K562 (cell line): ENCODE measurements at regions not wholly inside any gene's neighbourhood (a gene's known extent, or its start where the extent isn't known, plus 50 kb on each side); places are given as distances from the start of the nearest gene placed in this dataset.
"Not testable (repeated sequence)": the region's sequence is repeated elsewhere in the genome, so short reads cannot be mapped to it uniquely, and the experiment has no call there.

Experiments
- ATAC-seq: fragments of 200-7000 bp; cut with Tn5 transposase; 3 replicates; pipeline ENCODE4 v1.9.1; 2020; ENCODE audit warnings: moderate library complexity
- BruUV-seq: library from RNA; stranded (reverse); fragments of 400-500 nt; replicated peaks from 2 replicates; lab custom pipeline; 2021; lab: Mats Ljungman, UMichigan
- CTCF ChIA-PET: fragments of 300-600 bp; formaldehyde crosslinking; extraction: SDS; loops from one replicate; lab custom pipeline; 2021; ENCODE audit warnings: low intra/inter-chr PET ratio; lab: Yijun Ruan, JAX
- POLR2A ChIA-PET: fragments of 300-600, 350-650 bp; sonication (Branson Sonifier 250); formaldehyde crosslinking; extraction: SDS; loops from one replicate; lab custom pipeline; 2021; ENCODE audit warnings: antibody characterized with exemption, inconsistent platforms; lab: Yijun Ruan, JAX
- DNase-seq, 4 experiments: peaks; one replicate each; pipeline versions ENCODE4 v3.0.0 to v3.0.0-alpha.2; 2011 to 2018; ENCODE audit warnings: low spot score in 3 of 4, mixed read lengths in 3 of 4; ENCODE audit errors: extremely low read depth in 1 of 4
- FAIRE-seq: peaks from 2 replicates; lab custom pipeline; 2011; peaks lifted over from hg19 to GRCh38; lab: Jason Lieb, UNC
- H2AFZ ChIP-seq: 2 replicates; pipeline ENCODE4 v1.6.0; 2011; ENCODE audit warnings: low read depth, low read length, control low read depth, inconsistent platforms
- H3K27ac ChIP-seq: fragments of 200-600 bp; 3 replicates; pipeline ENCODE4 v1.8.0; 2011; ENCODE audit warnings: low read depth, mild to moderate bottlenecking, control low read depth, inconsistent platforms, low read length, moderate library complexity, mixed read lengths; ENCODE audit errors: extremely low read depth
- H3K27me3 ChIP-seq, 2 experiments: fragments of 300-600 bp in 1 of 2; 2 replicates in 1 of 2; 3 replicates in 1 of 2; pipeline versions ENCODE4 v1.6.0 to v1.8.0; 2011; ENCODE audit warnings: inconsistent platforms in 2 of 2, low read length in 2 of 2, mild to moderate bottlenecking in 1 of 2, mixed read lengths in 1 of 2, moderate library complexity in 1 of 2; ENCODE audit not compliant: control insufficient read depth in 2 of 2, insufficient read depth in 2 of 2
- H3K36me3 ChIP-seq: fragments of 300-600 bp; 3 replicates; pipeline ENCODE4 v1.8.0; 2011; ENCODE audit warnings: mild to moderate bottlenecking, low read length, inconsistent platforms; ENCODE audit not compliant: control insufficient read depth, insufficient read depth
- H3K4me1 ChIP-seq, 2 experiments: fragments of 200-600 bp in 1 of 2; replicated peaks in 1 of 2; 2 replicates in 1 of 2; 3 replicates in 1 of 2; pipeline versions ENCODE4 v1.5.1 to v1.8.0; 2011; ENCODE audit warnings: inconsistent platforms in 2 of 2, low read length in 2 of 2, mild to moderate bottlenecking in 1 of 2, mixed read lengths in 1 of 2, moderate library complexity in 1 of 2; ENCODE audit not compliant: control insufficient read depth in 2 of 2, insufficient read depth in 2 of 2
- H3K4me2 ChIP-seq: 2 replicates; pipeline ENCODE4 v1.6.1; 2011; ENCODE audit warnings: low read length, control low read depth, inconsistent platforms, mixed read lengths; ENCODE audit not compliant: insufficient read depth
- H3K4me3 ChIP-seq: fragments of 200-600 bp; sonication (generic), shearing (Covaris generic); 2 replicates; pipeline ENCODE4 v1.5.1; 2016; ENCODE audit warnings: control low read depth, inconsistent platforms
- H3K79me2 ChIP-seq: fragments of 200-600 bp; 3 replicates; pipeline ENCODE4 v1.8.0; 2011; ENCODE audit warnings: low read length, inconsistent platforms; ENCODE audit not compliant: control insufficient read depth, insufficient read depth
- H3K9ac ChIP-seq, 2 experiments: 2 replicates each; pipeline versions ENCODE4 v1.6.0 to v1.6.1; 2011; ENCODE audit warnings: low read depth in 2 of 2, low read length in 2 of 2, control low read depth in 1 of 2, inconsistent platforms in 1 of 2, mild to moderate bottlenecking in 1 of 2, mixed read lengths in 1 of 2; ENCODE audit not compliant: insufficient read depth in 1 of 2
- H3K9me1 ChIP-seq: one replicate; pipeline ENCODE4 v1.6.0; 2011; ENCODE audit warnings: inconsistent platforms, mild to moderate bottlenecking, low read length, moderate library complexity; ENCODE audit not compliant: control insufficient read depth, insufficient read depth
- H3K9me3 ChIP-seq: replicated peaks from 2 replicates; pipeline ENCODE4 v1.5.1; 2011; ENCODE audit warnings: low read depth, low read length, inconsistent platforms; ENCODE audit not compliant: control insufficient read depth, insufficient read depth
- H4K20me1 ChIP-seq: replicated peaks from 2 replicates; pipeline ENCODE4 v1.6.1; 2011; ENCODE audit warnings: low read length, inconsistent platforms, mixed read lengths; ENCODE audit not compliant: control insufficient read depth, insufficient read depth
- CTBP1 ChIP-seq: fragments of 450-650 bp; IDR thresholded peaks from 2 replicates; pipeline ENCODE4 v1.6.1; 2016; ENCODE audit warnings: borderline replicate concordance
- KDM5B ChIP-seq: fragments of 200-600 bp; sonication (generic); IDR thresholded peaks from 2 replicates; pipeline ENCODE4 v1.6.1; 2012; ENCODE audit warnings: low read depth, mild to moderate bottlenecking, moderate library complexity, low read length, control low read depth, inconsistent platforms; ENCODE audit not compliant: insufficient replicate concordance
- L3MBTL2 ChIP-seq: fragments of 450-650 bp; IDR thresholded peaks from 2 replicates; pipeline ENCODE4 v1.6.1; 2016; ENCODE audit warnings: mild to moderate bottlenecking, moderate library complexity
- NRF1 ChIP-seq, 2 experiments: fragments of 450-650 bp; IDR thresholded peaks in 1 of 2; conservative IDR thresholded peaks in 1 of 2; 2 replicates each; pipeline ENCODE4 v1.6.1; 2014; ENCODE audit warnings: mild to moderate bottlenecking in 2 of 2
- PHF8 ChIP-seq: fragments of 200-600 bp; sonication (generic); IDR thresholded peaks from 2 replicates; pipeline ENCODE4 v1.6.1; 2012; ENCODE audit warnings: mixed run types, mild to moderate bottlenecking, inconsistent platforms, low read length, moderate library complexity, borderline replicate concordance
- POLR2G ChIP-seq: fragments of 200-400 bp; formaldehyde crosslinking; IDR thresholded peaks from 2 replicates; pipeline ENCODE4 v1.6.1; 2017; ENCODE audit warnings: low read depth, mild to moderate bottlenecking, antibody characterized with exemption, low read length, moderate library complexity
- RBFOX2 ChIP-seq: fragments of 200-400 bp; formaldehyde crosslinking; IDR thresholded peaks from 2 replicates; pipeline ENCODE4 v1.6.1; 2017; ENCODE audit warnings: low read depth, mild to moderate bottlenecking, low read length, moderate library complexity
- SAFB ChIP-seq: fragments of 200-400 bp; formaldehyde crosslinking; IDR thresholded peaks from 2 replicates; pipeline ENCODE4 v1.6.1; 2017; ENCODE audit warnings: low read depth, low read length, borderline replicate concordance
- ZNF143 ChIP-seq: sonication (generic); formaldehyde crosslinking; IDR thresholded peaks from 2 replicates; pipeline ENCODE4 v1.9.0; 2022; ENCODE audit warnings: mild to moderate bottlenecking, missing genetic modification reagents
- WGBS: fragments of 100-300 bp; shearing (Covaris generic); methylation state at CpG from one replicate; pipeline ENCODE4 v1.1.6; 2016; ENCODE audit warnings: low coverage, mixed read lengths; ENCODE audit not compliant: insufficient coverage; ENCODE audit errors: missing lambda C conversion rate; 5-methylcytosine and 5-hydroxymethylcytosine counted together
- in situ Hi-C: fragments of 300-500 bp; cut with MboI; formaldehyde crosslinking; loops from 4 replicates; pipeline ENCODE4 v1.15.0; 2018; ENCODE audit warnings: inconsistent platforms, mixed read lengths
- intact Hi-C: fragments of 100-400 bp; cut with micrococcal nuclease; formaldehyde crosslinking; loops from 2 replicates; pipeline ENCODE4 v1.14.2; 2022
- TF ChIP-seq, protein P1 (sequence below), 2 experiments: fragments of 450-650 bp; conservative IDR thresholded peaks; 2 replicates each; pipeline ENCODE4 v1.6.1; 2017; ENCODE audit warnings: mild to moderate bottlenecking in 2 of 2, moderate library complexity in 2 of 2
- TF ChIP-seq, protein P2 (sequence below), 2 experiments: fragments of 450-650 bp; IDR thresholded peaks; 2 replicates each; pipeline ENCODE4 v1.6.1; 2018; ENCODE audit warnings: mild to moderate bottlenecking in 2 of 2, low read depth in 1 of 2; ENCODE audit not compliant: partially characterized antibody in 2 of 2

DNA sequence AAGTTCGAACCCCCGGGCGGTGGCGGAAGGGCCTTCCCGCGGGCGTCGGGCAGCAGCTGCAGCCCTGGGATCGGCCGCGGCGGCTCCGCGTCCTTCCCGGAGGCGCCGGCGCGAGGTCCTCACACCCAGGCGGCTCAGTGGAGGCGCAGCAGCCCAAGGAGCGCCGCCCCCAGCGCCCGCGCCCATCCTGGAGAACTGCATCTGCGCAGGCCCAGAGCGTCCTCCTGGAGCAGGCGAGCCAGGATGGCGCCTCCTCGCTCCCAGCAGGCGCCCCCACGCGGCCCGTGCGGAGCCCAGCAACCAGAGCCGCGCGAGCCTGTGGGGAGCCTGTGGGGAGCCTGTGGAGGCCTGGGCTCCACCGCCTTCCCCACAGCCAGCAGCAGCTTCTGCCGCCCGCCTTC lies 872.5 kb downstream of the TMEM121 start:
- FAIRE-seq, CTCF ChIA-PET: not testable (repeated sequence)

DNA sequence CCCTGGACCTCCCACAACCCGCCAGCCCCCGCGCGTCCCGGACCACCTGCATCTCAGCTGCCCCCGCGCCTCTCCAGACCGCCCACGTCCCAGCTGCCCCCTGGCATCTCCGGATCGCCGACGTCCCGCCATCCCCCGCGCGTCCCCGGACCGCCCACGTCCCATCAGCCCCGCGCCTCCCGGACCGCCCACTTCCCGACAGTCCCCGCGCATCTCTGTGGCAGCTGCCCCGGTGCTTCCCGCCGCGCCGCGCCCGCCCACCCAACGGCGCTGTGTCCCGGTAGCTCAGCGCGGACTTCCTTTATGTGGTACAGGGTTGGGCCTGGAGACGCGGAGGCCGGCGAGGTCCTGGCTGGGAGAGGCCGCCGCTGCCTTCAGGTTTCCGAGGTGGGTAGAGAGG lies 874.9 kb downstream of the TMEM121 start:
- ATAC-seq: peak; percentile 93
- peak overlapping the region; percentile 58; the same call in 1 of the 2 replicates for H3K4me2 ChIP-seq
- H3K36me3 ChIP-seq, H4K20me1 ChIP-seq, H3K4me1 ChIP-seq, FAIRE-seq, H3K27me3 ChIP-seq, H3K79me2 ChIP-seq, H3K9me1 ChIP-seq, intact Hi-C loops, in situ Hi-C loops, BruUV-seq, CTCF ChIA-PET, H3K9me3 ChIP-seq: not testable (repeated sequence)
- H2AFZ ChIP-seq: 0 out of 2 replicates have a peak overlapping the region, but pooled peaks have one; percentile 55
- POLR2A ChIA-PET: interaction anchor here (0.6 kb wide), 1 partner anchor 29 kb away, joined by 3 read pairs; no protein-coding TSS in a partner anchor
- whole genome bisulfite sequencing: no CpG with 5 or more reads among the region's 46 CpGs
- H3K27ac ChIP-seq: peak overlapping the region; percentile 49; the same call in 1 of the 3 replicates
- peak; percentile 66 to 81 (median 70) for DNase-seq
- peak overlapping the region; percentile 54 to 85; a peak in 3 of 4 replicates for H3K9ac ChIP-seq
- H3K4me3 ChIP-seq: peak overlapping the region; percentile 45
- 0 out of 2 replicates have a peak, but pooled peaks have one; percentile 20 for TF ChIP-seq CTBP1
- peak; percentile 62 for TF ChIP-seq ZNF143 (CRISPR knock-in tag)
- peak; percentile 83 to 85 for TF ChIP-seq NRF1 (conservative IDR thresholded peaks at IDR 0.05 in 1 of 2, IDR thresholded peaks at IDR 0.05 in 1 of 2)
- TF ChIP-seq, protein P1, sequence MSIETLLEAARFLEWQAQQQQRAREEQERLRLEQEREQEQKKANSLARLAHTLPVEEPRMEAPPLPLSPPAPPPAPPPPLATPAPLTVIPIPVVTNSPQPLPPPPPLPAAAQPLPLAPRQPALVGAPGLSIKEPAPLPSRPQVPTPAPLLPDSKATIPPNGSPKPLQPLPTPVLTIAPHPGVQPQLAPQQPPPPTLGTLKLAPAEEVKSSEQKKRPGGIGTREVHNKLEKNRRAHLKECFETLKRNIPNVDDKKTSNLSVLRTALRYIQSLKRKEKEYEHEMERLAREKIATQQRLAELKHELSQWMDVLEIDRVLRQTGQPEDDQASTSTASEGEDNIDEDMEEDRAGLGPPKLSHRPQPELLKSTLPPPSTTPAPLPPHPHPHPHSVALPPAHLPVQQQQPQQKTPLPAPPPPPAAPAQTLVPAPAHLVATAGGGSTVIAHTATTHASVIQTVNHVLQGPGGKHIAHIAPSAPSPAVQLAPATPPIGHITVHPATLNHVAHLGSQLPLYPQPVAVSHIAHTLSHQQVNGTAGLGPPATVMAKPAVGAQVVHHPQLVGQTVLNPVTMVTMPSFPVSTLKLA (conservative IDR thresholded peaks at IDR 0.05): peak in 1 of 2 experiments; percentile 46; a peak in 1 of 4 replicates
- TF ChIP-seq, protein P2, sequence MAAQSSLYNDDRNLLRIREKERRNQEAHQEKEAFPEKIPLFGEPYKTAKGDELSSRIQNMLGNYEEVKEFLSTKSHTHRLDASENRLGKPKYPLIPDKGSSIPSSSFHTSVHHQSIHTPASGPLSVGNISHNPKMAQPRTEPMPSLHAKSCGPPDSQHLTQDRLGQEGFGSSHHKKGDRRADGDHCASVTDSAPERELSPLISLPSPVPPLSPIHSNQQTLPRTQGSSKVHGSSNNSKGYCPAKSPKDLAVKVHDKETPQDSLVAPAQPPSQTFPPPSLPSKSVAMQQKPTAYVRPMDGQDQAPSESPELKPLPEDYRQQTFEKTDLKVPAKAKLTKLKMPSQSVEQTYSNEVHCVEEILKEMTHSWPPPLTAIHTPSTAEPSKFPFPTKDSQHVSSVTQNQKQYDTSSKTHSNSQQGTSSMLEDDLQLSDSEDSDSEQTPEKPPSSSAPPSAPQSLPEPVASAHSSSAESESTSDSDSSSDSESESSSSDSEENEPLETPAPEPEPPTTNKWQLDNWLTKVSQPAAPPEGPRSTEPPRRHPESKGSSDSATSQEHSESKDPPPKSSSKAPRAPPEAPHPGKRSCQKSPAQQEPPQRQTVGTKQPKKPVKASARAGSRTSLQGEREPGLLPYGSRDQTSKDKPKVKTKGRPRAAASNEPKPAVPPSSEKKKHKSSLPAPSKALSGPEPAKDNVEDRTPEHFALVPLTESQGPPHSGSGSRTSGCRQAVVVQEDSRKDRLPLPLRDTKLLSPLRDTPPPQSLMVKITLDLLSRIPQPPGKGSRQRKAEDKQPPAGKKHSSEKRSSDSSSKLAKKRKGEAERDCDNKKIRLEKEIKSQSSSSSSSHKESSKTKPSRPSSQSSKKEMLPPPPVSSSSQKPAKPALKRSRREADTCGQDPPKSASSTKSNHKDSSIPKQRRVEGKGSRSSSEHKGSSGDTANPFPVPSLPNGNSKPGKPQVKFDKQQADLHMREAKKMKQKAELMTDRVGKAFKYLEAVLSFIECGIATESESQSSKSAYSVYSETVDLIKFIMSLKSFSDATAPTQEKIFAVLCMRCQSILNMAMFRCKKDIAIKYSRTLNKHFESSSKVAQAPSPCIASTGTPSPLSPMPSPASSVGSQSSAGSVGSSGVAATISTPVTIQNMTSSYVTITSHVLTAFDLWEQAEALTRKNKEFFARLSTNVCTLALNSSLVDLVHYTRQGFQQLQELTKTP (IDR thresholded peaks at IDR 0.05; ENCODE audit: low read depth in 1 of 2, partially characterized antibody in 2 of 2): peak in 1 of 2 experiments; percentile 90

More for the DNA sequence above, 872.5 kb downstream of the TMEM121 start:
- 0 out of 3 replicates have a peak overlapping the region, but pooled peaks have one; percentile 33 for H3K27ac ChIP-seq
- POLR2A ChIA-PET, H3K79me2 ChIP-seq, H3K27me3 ChIP-seq, H3K9me1 ChIP-seq, in situ Hi-C loops, intact Hi-C loops, BruUV-seq, H2AFZ ChIP-seq, H3K4me1 ChIP-seq, H4K20me1 ChIP-seq, H3K36me3 ChIP-seq, H3K4me2 ChIP-seq, H3K9me3 ChIP-seq: not testable (repeated sequence)
- ATAC-seq: peak; percentile 82
- peak overlapping the region in 1 of 2 experiments; percentile 26; a peak in 1 of 4 replicates for H3K9ac ChIP-seq
- DNase-seq: peak; percentile 8 to 47 (median 10)
- TF ChIP-seq SAFB (peak; percentile 47; the same call in 1 of the 2 replicates), KDM5B (peak; percentile 29), RBFOX2 (peak; percentile 21; the same call in 1 of the 2 replicates), NRF1 (conservative IDR thresholded peaks at IDR 0.05 in 1 of 2, IDR thresholded peaks at IDR 0.05 in 1 of 2) (peak; percentile 75 to 77), PHF8 (peak; percentile 36; the same call in 1 of the 2 replicates), POLR2G (peak; percentile 53), L3MBTL2 (peak; percentile 67; the same call in 1 of the 2 replicates)
- peak overlapping the region; percentile 24; the same call in 1 of the 2 replicates for H3K4me3 ChIP-seq
- 40% methylated on average over 3 of the region's 42 CpGs for WGBS
